ENCODE measurements at regions not wholly inside any gene's neighbourhood (a gene's known extent, or its start where the extent isn't known, plus 50 kb on each side); places are given as distances from the start of the nearest gene placed in this dataset.

DNA sequence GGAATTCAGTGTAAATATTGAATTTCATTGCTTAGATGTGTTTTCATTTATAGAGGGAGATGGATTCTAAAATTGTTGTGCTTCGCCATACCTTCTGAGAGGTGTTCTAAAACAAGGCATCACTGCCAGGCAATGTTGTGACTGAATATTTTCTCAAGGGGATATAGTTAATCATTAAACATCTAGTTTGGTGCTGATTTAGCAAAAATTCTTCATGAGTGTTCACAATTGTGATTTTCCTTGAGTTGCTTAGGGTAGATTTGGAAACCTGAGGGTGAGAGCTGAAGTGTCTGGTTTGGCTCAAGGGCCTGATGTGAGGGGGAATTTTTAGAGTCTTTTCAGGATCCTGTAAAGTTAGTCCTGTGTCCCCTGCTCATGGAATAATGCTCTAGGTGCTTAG, 104.5 kb downstream of the MAT2B start:
- no peaks in the 10 kb centered on the region for H3K36me3 ChIP-seq
- 76 to 86% methylated on average over 1 of the region's 1 CpG for whole genome bisulfite sequencing, 2 donors
- no peak for ATAC-seq
- H3K27ac ChIP-seq: no peak overlapping the region
- H3K4me1 ChIP-seq: peaks cover 0 to 5% (median 0%) of the 10 kb centered on the region in 3 donors
- H3K4me3 ChIP-seq: no peak overlapping the region
- intact Hi-C loops (cut with DNase I): no loop called here
- no peak for DNase-seq
- no peak for FAIRE-seq
- TF ChIP-seq, protein P1, sequence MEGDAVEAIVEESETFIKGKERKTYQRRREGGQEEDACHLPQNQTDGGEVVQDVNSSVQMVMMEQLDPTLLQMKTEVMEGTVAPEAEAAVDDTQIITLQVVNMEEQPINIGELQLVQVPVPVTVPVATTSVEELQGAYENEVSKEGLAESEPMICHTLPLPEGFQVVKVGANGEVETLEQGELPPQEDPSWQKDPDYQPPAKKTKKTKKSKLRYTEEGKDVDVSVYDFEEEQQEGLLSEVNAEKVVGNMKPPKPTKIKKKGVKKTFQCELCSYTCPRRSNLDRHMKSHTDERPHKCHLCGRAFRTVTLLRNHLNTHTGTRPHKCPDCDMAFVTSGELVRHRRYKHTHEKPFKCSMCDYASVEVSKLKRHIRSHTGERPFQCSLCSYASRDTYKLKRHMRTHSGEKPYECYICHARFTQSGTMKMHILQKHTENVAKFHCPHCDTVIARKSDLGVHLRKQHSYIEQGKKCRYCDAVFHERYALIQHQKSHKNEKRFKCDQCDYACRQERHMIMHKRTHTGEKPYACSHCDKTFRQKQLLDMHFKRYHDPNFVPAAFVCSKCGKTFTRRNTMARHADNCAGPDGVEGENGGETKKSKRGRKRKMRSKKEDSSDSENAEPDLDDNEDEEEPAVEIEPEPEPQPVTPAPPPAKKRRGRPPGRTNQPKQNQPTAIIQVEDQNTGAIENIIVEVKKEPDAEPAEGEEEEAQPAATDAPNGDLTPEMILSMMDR (IDR thresholded peaks at IDR 0.05): no peak
- H3K27me3 ChIP-seq: no peaks in the 10 kb centered on the region
- no peaks in the 10 kb centered on the region for H3K9me3 ChIP-seq

- H3K4me1 ChIP-seq: peaks cover 0 to 5% (median 0%) of the 10 kb centered on the region in 3 donors
- FAIRE-seq (no peak), ATAC-seq (peak; percentile 72 to 88 (median 86)), DNase-seq (no peak)
- TF ChIP-seq, protein P1 (IDR thresholded peaks at IDR 0.05): no peak
- H3K4me3 ChIP-seq: no peak overlapping the region
- H3K36me3 ChIP-seq: no peaks in the 10 kb centered on the region
- no peaks in the 10 kb centered on the region for H3K9me3 ChIP-seq
- no peaks in the 10 kb centered on the region for H3K27me3 ChIP-seq
- H3K27ac ChIP-seq: peak overlapping the region in 1 of 4 donors; percentile 6
- intact Hi-C loops (cut with DNase I): no loop called here
- WGBS, 2 donors: 50 to 52% methylated on average over 8 of the region's 8 CpGs
Measured at GRCh38 chr5:163612358-163613149, 107.1 kb downstream of the MAT2B start.

DNA sequence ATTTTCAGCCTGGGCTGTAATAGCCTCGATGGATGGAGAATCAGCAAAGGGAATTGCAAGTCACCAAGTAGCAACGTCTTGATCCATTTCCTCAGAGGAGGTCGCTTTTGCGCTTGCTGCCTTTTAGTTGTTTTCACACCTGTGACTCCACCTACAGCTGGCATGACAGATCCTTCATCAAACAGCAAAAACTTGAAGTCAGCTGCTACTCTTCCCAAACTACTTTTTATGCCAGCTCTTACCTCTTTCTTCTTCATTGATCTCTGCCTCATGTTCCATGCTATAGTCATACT, 107.7 kb downstream of the MAT2B start:
- no peaks in the 10 kb centered on the region for H3K36me3 ChIP-seq
- H3K27me3 ChIP-seq: no peaks in the 10 kb centered on the region
- FAIRE-seq (no peak), DNase-seq (peak in 3 of 6 donors; percentile 14 to 37 (median 24)), ATAC-seq (peak in 2 of 4 donors; percentile 76 to 80)
- no peaks in the 10 kb centered on the region for H3K9me3 ChIP-seq
- H3K4me1 ChIP-seq: peaks cover 0 to 5% (median 0%) of the 10 kb centered on the region in 3 donors
- intact Hi-C loops (cut with DNase I): no loop called here
- H3K4me3 ChIP-seq: no peak overlapping the region
- H3K27ac ChIP-seq: peak overlapping the region in 1 of 4 donors; percentile 6
- TF ChIP-seq, protein P1 (IDR thresholded peaks at IDR 0.05): no peak
- WGBS, 2 donors: 2 to 8% methylated on average over 4 of the region's 4 CpGs

GRCh38 chr5:163614787-163615186, 109.4 kb downstream of the MAT2B start:
- intact Hi-C loops (cut with DNase I): no loop called here
- no peak for ATAC-seq
- 71 to 83% methylated on average over 3 of the region's 3 CpGs for WGBS, 2 donors
- no peak for FAIRE-seq
- Histone ChIP-seq H3K27ac (no peak overlapping the region), H3K36me3 (no peaks in the 10 kb centered on the region), H3K9me3 (no peaks in the 10 kb centered on the region), H3K4me1 (peaks cover 0 to 5% (median 0%) of the 10 kb centered on the region in 3 donors), H3K27me3 (no peaks in the 10 kb centered on the region), H3K4me3 (no peak overlapping the region)
- no peak for DNase-seq
- TF ChIP-seq, protein P1 (IDR thresholded peaks at IDR 0.05): no peak

GRCh38 chr5:163619273-163619934, 114.0 kb downstream of the MAT2B start:
- Histone ChIP-seq H3K4me1 (no peaks in the 10 kb centered on the region), H3K36me3 (no peaks in the 10 kb centered on the region), H3K27me3 (no peaks in the 10 kb centered on the region), H3K27ac (no peak overlapping the region), H3K4me3 (no peak overlapping the region), H3K9me3 (no peaks in the 10 kb centered on the region)
- intact Hi-C loops (cut with DNase I): no loop called here
- ATAC-seq: no peak
- TF ChIP-seq, protein P1 (IDR thresholded peaks at IDR 0.05): no peak
- DNase-seq: no peak
- FAIRE-seq: no peak
- WGBS, 2 donors: 61 to 70% methylated on average over 3 of the region's 3 CpGs

Data from pancreas (tissue), 10 donors.